HG03520 (cell line): ENCODE measurements at regions not wholly inside any gene's neighbourhood (a gene's known extent, or its start where the extent isn't known, plus 50 kb on each side); places are given as distances from the start of the nearest gene placed in this dataset.
"Not testable (repeated sequence)": the region's sequence is repeated elsewhere in the genome, so short reads cannot be mapped to it uniquely, and the experiment has no call there.

ENCODE experiments used
- ATAC-seq: cut with Tn5 transposase; IDR thresholded peaks from one replicate; pipeline ENCODE4 v1.9.1; 2021; ENCODE audit warnings: mild to moderate bottlenecking, moderate library complexity; ENCODE audit not compliant: unreplicated experiment

DNA sequence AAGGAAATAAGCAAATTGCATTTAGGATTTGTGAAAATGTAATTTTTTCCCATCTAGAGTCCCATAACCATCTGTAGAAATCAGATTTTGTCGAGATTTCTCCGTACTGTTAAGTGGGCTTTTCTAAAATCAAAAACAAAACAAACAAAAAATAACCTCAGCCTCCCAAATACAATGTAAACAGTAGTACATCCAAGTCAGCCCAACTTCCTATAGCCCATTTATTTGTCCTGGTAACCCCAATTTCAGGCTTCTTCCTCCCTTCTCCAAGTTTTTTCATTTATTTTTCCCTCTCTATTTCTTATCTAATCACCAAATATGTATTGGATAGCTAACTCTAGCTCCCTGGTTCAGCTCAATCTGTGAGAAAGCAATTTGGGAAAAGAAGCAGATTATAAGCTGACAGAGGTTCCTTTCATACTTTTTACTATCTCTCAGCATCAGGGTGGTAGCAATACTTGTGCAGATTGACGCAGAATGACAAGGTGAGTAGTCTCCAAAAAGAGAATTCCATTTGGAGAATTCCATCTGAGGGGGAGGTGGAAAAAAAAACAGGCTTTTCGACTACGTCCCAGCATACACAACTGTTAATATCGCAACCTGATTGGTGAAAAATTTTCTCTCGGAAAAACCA, 132.6 kb upstream of the BTN3A2 start:
- no peak for ATAC-seq

DNA sequence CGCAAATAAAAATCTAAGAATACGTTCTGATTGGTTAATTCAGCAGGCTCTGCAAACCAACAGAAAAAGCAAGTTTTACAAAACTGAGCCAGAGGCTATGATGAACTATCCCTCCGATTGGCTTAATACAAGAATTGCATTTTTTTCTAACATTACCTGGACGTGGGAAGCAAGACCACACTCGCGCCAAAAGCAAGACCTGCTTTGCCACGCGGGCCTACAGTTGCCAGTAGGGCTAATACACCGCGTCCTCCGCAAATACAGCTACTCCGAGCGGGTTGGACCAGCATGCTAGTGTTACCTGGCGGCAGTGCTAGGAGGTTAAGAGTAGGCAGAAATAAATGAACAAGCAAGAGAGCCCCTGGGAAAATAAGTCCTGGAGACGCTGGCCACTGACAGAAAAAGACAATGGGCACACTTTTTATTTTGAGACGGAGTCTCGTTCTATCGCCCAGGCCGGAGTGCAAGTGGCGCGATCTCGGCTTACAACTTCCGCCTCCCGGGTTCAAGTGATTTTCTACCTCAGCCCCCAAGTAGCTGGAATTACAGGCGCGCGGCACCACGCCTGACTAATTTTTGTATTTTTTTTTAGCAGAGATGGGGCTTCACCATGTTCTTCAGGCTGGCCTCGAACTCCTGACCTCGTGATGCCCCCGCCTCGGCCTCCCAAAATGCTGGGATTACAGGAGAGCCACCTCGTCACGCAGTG, 131.9 kb upstream of the BTN3A2 start:
- ATAC-seq: peak; percentile 1

DNA sequence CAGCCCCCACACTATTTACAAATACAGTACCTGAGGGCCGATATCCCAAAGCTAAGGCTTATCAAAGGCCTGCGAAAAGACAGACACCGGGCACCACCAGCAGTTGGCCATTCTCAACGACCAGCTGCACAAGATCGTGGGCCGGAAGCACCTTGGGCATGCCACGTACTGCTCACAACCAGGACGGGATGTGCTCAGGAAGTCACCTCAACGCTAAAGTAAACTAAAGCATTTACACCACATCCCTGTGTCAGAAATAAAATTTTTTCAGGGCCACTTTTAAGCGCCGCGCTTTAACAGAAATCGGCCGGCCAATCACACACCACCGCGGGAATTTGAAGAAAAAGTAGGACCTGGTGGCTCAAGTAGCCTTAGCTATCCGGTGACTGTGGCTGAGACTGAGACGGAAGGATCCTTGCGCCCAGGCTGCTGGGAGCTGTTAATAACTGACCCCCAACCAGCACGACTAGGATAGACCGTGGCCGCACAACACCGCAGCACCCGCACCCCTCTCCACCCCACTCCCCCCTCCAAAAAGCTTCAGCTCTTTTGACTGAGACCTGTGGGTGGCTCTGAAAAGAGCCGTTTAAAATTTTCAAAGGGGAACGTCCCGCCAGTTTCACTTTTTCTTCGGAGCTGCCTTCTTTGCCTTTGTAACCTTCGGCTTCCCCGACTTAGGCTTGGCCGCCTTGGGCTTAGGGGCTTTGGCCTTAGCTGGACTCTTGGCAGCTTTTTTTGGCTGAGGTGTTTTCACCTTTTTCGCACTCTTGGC, 131.2 kb upstream of the BTN3A2 start:
- peak; percentile 28 for ATAC-seq

DNA sequence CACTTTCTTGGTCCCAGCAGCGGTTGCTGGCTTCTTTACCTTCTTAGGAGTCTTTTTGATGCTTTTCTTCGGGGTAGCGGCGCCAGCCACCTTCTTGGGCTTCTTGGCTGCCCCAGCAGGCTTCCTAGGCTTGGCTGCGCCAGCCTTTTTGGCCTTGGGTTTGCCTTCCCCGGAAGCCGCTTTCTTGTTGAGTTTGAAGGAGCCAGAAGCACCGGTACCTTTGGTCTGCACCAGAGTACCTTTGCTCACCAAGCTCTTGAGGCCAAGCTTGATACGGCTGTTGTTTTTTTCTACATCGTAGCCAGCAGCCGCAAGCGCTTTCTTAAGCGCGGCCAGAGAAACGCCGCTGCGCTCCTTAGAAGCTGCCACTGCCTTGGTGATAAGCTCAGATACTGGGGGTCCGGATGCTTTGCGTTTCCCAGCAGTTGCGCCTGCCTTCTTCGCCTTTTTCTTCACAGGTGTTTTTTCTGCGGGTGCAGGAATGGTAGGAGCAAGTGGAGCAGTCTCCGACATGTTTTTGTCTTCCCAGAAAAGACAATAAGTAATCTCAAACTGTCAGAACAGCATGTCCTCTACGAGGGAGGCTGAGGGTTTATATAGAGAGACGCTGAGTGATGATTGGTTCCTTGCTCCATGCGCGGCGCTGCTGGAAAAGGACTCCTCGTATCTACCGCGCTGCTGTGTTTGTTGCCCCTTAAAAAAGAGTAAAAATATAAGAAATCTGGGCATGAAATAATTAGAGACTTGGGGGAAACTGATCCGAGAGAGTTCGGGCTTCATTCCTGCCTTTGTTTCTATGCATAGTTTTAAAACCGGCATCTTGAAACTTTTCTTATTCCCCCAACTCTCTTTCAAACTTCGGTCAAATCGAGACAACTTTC, 130.3 kb upstream of the BTN3A2 start:
- peak; percentile 60 for ATAC-seq

DNA sequence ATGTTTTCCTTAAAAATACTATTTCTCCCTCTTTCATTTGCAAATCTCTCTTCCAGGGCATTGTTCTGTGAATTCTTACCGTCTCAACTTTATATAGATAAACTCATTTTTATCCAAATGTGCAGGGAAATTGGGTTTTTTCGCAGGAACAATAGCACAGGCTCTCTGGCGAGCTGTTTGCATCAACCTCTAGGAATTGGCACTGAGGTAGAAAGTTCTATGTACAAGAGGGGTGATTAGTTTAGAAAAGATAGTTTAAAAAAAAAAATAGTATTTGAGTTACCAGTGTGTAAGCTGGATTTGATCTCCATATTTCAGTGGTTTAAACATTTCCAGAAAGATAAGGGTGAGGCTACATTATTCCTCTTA, 129.7 kb upstream of the BTN3A2 start:
- ATAC-seq: no peak

DNA sequence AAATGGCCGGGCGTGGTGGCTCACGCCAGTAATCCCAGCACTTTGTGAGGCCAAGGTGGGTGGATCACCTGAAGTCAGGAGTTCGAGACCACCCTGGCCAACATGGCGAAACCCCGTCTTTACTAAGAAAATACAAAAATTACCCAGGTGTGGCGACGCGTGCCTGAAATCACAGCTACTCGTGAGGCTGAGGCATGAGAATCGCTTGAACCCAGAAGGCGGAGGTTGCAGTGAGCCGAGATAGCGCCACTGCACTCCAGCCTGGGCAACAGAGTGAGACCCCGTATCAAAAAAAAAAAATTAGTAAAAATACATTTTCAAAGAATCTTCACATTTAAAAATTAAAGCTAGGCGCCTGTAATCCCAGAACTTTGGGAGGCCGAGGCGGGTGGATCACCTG, 125.6 kb upstream of the BTN3A2 start:
- not testable (repeated sequence) for ATAC-seq

DNA sequence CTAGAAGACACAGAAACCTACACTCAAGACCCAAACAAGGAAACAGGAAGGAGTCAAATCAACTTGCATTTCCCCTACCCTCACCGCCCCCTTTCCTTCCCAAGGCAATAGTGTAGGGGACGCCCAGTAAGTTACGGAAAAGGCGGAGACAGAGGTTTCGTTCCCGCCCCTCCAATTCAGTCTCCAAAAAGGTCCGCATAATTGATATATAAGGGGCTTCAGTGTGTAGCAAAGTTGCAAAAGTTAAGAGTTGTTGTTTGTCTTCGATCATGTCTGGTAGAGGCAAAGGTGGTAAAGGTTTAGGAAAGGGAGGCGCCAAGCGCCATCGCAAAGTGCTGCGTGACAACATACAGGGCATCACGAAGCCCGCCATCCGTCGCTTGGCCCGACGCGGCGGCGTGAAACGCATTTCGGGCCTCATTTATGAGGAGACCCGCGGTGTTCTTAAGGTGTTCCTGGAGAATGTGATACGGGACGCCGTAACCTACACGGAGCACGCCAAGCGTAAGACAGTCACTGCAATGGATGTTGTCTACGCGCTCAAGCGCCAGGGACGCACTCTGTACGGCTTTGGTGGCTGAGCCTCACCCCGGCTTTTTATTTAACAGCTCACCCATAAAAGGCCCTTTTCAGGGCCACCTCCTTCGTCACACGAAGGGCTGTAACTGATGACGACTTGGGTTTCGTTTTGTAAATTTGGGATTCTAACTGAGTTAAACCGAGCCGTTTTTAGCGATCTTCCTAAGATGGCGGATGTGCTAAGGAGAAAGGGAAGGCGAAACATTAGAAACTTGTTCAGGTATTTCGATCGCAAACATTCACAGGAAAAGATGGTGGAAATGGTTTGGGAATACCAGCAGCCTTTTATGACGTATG, 124.6 kb upstream of the BTN3A2 start:
- no peak for ATAC-seq

DNA sequence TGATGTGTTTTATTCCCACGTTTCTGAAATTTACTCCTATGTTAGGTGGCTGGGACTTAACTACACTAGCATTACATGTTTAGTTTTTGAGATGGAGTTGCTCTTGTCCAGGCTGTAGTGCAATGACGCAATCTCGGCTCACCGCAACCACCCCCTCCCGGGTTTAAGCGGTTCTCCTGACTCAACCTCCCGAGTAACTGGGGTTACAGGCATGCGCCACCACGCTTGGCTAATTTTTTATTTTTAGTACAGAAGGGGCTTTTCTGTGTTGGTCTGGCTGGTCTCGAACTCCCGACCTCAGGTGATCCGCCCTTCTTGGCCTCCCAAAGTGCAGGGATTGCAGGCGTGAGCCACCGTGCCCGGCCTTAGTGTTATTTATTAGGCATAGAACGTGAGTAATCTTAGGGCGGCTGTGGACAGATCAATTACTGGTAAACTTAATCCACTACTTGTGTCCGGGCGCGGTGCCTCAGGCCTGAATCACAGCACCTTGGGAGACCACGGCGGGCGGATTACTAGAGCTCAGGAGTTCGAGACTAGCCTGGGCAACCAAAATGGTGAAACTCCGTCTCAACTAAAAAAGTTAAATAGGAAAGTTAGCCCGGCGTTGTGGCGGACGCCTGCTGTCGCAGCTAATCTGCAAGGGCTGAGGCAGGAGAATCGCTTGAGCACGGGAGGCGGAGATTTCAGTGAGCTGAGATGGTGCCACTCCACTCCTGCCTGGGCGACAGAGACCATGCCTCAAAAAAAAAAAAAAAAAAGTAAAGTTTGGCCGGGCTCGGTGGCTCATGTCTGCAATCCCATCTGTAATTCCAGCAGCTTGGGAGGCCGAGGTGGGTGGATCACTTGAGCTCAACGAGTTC, 123.7 kb upstream of the BTN3A2 start:
- no peak for ATAC-seq

DNA sequence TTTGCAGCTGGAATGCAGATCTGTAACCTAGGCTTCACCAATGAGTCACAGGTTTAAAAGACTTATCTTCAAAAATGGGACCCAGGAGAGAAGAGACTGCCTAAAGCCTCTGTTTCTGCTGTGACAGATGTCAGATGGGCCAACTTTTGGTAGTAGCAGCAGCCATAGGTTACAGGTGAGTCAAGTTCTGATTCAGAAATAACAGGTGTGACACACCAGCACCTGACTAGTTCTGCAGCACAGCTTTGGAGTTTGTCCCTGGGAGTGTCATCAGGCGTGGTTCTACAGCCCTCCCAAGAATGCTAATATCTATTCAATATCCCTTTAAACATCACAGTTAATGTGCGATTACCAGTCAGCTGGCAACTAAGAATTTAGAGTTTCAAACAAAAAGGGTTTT, 121.9 kb upstream of the BTN3A2 start:
- no peak for ATAC-seq

DNA sequence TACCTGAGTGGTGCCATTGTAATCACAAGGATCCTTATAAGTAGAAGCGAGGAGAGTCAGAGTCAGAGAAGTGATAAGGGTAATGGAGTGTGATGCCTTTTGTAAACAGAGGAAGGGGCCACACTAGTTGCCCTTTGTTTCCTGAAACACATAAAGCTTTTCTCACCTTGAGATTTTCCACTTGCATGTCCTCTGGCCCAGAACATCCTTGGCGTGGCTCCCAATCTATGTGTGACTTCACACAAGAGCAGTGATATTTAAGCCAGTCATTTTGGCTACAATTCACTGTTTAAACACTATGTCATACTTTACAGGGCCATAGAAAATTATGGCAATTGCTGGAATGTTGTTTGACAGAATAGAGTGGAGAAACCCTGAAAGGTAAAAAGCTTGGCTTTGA, 121.2 kb upstream of the BTN3A2 start:
- no peak for ATAC-seq

DNA sequence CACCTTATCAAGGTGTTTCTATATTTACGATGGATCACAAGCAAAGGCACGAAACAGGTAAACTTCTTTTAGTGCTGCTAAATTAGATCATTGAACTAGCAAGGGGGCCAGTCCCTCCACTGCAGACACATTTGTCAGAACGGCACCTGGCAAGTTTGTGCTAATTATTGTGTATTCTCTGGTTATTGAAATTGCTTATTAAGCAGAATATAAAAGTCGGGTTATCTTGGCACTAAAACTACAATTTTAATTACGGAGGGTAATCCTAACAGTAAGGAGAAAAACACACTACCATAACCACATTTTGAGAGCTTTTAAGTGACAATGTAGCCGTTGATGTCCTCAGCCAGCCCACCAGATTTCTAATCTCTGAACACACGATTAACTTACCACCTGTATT, 118.9 kb upstream of the BTN3A2 start:
- ATAC-seq: no peak

DNA sequence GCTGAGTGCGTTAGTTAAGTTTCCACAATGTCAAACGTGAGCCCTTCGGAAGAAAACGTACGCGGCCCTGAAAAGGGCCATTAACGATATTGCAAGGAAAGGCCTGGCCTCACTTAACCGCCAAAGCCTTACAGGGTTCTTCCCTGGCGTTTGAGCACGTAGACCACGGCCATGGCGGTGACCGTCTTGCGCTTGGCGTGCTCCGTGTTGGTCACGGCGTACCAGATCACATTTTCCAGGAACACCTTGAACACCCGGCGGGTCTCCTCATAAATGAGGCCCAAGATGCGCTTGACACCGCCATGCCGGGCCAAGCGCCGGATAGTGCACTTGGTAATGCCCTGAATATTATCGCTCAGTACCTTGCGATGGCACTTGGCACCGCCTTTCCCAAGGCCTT, 118.4 kb upstream of the BTN3A2 start:
- ATAC-seq: no peak

DNA sequence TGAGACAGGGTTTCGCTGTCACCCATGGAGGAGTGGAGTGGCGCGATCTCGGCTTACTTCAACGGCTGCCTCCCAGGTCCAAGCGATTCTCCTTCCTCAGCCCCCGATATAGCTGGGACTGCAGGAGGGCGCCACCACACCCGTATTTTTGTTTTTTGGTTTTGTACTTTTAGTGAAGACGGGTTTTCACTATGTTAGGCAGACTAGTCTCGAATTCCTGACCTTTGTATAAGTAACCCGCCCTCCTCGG, 115.4 kb upstream of the BTN3A2 start:
- peak; percentile 5 for ATAC-seq

DNA sequence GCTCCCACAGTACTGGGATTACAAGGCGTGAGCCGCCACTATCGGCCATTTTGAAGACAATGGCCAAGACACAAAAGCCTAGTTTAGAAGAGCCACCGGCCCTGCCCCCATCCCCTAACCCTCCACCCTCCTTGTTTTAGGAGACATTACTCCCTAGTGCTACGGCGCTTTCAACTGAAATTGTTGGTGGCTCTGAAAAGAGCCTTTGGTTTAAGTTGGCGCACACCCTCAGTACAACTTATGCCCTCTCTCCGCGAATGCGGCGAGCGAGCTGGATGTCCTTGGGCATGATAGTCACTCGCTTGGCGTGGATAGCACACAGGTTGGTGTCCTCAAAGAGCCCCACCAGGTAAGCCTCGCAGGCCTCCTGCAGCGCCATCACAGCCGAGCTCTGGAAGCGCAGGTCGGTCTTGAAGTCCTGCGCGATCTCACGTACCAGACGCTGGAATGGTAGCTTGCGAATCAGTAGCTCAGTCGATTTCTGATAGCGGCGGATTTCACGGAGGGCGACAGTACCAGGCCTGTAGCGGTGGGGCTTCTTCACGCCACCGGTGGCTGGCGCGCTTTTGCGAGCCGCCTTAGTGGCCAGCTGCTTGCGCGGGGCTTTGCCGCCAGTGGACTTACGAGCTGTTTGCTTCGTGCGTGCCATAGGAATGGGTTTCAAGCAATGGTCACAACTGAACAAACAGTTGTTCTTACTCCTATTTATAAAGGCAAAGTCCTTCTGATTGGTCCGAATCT, 114.9 kb upstream of the BTN3A2 start:
- peak; percentile 37 for ATAC-seq

DNA sequence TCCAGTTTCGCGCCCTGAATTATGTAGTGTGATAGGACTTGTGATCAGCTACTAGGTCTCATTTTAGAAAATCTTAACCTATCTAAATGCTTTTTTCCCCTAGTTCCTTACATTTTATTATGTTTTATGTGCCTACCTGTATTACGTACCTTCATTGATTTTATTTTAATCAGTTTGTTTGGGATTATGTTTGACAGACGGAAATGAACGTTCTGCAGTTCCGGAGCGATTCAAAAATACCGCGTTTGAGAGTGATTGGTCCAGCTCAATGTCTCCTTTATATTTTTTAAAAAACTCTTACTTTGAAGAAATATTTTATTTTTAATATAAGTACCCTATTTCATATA, 114.3 kb upstream of the BTN3A2 start:
- ATAC-seq: no peak

DNA sequence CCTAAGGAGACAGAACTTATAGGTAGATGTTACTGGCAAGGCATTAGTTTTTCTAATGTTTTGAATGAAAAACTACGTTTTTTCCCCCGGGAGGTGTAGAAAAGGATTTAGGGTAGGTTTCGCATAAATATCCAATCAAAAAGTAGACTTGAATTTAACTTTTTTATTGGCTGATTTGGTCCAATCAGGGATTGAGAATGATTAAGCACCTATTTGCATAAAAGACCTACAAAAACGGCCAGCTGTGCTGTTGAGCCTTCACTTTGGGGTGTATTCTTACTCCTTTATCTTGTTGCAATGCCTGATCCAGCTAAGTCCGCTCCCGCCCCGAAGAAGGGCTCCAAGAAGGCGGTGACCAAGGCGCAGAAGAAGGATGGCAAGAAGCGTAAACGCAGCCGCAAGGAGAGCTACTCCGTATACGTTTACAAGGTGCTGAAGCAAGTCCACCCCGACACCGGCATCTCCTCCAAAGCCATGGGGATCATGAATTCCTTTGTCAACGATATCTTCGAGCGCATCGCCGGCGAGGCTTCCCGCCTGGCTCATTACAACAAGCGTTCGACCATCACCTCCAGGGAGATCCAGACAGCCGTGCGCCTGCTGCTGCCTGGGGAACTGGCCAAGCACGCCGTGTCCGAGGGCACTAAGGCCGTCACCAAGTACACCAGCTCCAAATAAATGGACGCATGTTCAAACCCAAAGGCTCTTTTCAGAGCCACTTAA, 113.5 kb upstream of the BTN3A2 start:
- ATAC-seq: no peak

DNA sequence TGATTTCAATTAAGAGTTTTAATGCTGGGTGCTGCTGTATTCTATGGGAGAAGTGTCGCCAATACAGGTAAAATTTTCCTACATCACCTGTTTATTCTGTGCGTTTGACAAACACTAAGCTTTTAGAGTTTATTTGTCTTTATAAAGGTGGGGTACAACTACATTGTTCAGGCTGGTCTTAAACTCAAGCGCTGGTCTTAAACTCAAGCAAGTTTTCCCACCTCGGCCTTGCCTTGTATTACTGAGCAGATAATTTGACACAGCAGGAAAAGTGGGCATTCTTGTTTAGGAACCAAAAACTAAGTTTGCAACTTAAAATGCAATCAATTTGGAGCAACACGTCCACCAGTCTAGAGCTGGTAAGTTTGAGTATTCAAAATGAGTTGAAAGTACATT, 112.9 kb upstream of the BTN3A2 start:
- ATAC-seq: no peak

DNA sequence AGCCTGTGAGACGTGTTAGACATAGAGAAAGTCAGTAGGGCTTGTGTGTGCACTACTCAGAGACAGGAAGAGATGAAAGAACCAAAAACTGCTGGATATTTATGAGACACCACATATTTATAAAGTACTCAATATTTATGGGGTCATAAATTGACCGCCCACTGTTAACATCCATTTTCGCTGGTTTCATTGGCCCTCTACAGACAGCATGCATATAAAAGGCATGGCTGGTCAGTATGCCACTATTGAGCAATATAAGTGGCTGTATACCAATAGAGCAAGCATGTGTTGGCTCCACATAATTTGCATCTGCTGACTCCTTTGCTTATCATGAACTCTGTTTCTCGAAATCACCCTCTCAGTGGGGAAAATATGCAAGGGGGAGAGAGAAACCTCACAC, 110.3 kb upstream of the BTN3A2 start:
- no peak for ATAC-seq
